Mesenchymal stem cell (in vitro differentiated cells and primary cell): ENCODE measurements at regions not wholly inside any gene's neighbourhood (a gene's known extent, or its start where the extent isn't known, plus 50 kb on each side); places are given as distances from the start of the nearest gene placed in this dataset.

ENCODE experiments used
- DNase-seq: peaks from one replicate; pipeline ENCODE4 v3.0.0-alpha.2; 2013
- H2AFZ ChIP-seq: one replicate; pipeline ENCODE4 v1.6.1; 2013; ENCODE audit warnings: low read depth, mild to moderate bottlenecking, control low read depth, inconsistent platforms, low read length, moderate library complexity
- H2AK5ac ChIP-seq: 2 replicates; pipeline ENCODE4 v1.6.1; 2013; ENCODE audit warnings: low read length, moderate library complexity, mild to moderate bottlenecking, inconsistent platforms; ENCODE audit not compliant: severe bottlenecking
- H2BK120ac ChIP-seq: one replicate; pipeline ENCODE4 v1.6.1; 2013; ENCODE audit warnings: low read depth, mild to moderate bottlenecking, inconsistent platforms, low read length, moderate library complexity
- H2BK12ac ChIP-seq, 2 experiments: one replicate each; pipeline ENCODE4 v1.6.1; 2013; ENCODE audit warnings: inconsistent platforms in 2 of 2, low read length in 2 of 2, mild to moderate bottlenecking in 2 of 2, moderate library complexity in 2 of 2, control low read depth in 1 of 2
- H2BK15ac ChIP-seq: one replicate; pipeline ENCODE4 v1.6.1; 2013; ENCODE audit warnings: mild to moderate bottlenecking, low read depth, inconsistent platforms; ENCODE audit not compliant: poor library complexity, severe bottlenecking
- H2BK5ac ChIP-seq: 2 replicates; pipeline ENCODE4 v1.6.1; 2013; ENCODE audit warnings: low read depth, mild to moderate bottlenecking, low read length, control low read depth, inconsistent platforms; ENCODE audit not compliant: poor library complexity, severe bottlenecking
- H3K14ac ChIP-seq, 2 experiments: one replicate each; pipeline ENCODE4 v1.6.1; 2013; ENCODE audit warnings: inconsistent platforms in 2 of 2, low read length in 2 of 2, control low read depth in 1 of 2, mild to moderate bottlenecking in 1 of 2, moderate library complexity in 1 of 2
- H3K18ac ChIP-seq, 2 experiments: one replicate each; pipeline ENCODE4 v1.6.1; 2013; ENCODE audit warnings: inconsistent platforms in 2 of 2, low read length in 2 of 2, control low read depth in 1 of 2, low read depth in 1 of 2, mild to moderate bottlenecking in 1 of 2
- H3K23ac ChIP-seq, 2 experiments: one replicate each; pipeline ENCODE4 v1.6.1; 2013; ENCODE audit warnings: inconsistent platforms in 2 of 2, low read length in 2 of 2, mild to moderate bottlenecking in 2 of 2, moderate library complexity in 2 of 2, control low read depth in 1 of 2
- H3K27ac ChIP-seq: 2 replicates; pipeline ENCODE4 v1.5.1; 2013; ENCODE audit warnings: mild to moderate bottlenecking, moderate library complexity, low read length, control low read depth, inconsistent platforms; ENCODE audit not compliant: poor library complexity, severe bottlenecking
- H3K27me3 ChIP-seq, 2 experiments: 2 replicates each; pipeline versions ENCODE4 v1.6.1 to v1.7.0; 2013; ENCODE audit warnings: low read length in 2 of 2, mild to moderate bottlenecking in 2 of 2, moderate library complexity in 2 of 2, control low read depth in 1 of 2, inconsistent platforms in 1 of 2; ENCODE audit not compliant: control insufficient read depth in 1 of 2, insufficient read depth in 1 of 2
- H3K36me3 ChIP-seq, 2 experiments: 2 replicates each; pipeline versions ENCODE4 v1.6.1 to v1.7.0; 2013; ENCODE audit warnings: low read length in 2 of 2, control low read depth in 1 of 2, inconsistent platforms in 1 of 2, low read depth in 1 of 2, mild to moderate bottlenecking in 1 of 2; ENCODE audit not compliant: insufficient read depth in 2 of 2, control insufficient read depth in 1 of 2
- H3K4ac ChIP-seq, 2 experiments: one replicate each; pipeline ENCODE4 v1.6.1; 2013; ENCODE audit warnings: inconsistent platforms in 2 of 2, low read length in 2 of 2, mild to moderate bottlenecking in 2 of 2, moderate library complexity in 2 of 2, control low read depth in 1 of 2, low read depth in 1 of 2
- H3K4me1 ChIP-seq: 2 replicates; pipeline ENCODE4 v1.6.1; 2013; ENCODE audit warnings: low read depth, low read length, control low read depth; ENCODE audit not compliant: control insufficient read depth, insufficient read depth
- H3K4me2 ChIP-seq: 2 replicates; pipeline ENCODE4 v1.6.1; 2013; ENCODE audit warnings: low read length, mild to moderate bottlenecking, inconsistent platforms; ENCODE audit not compliant: poor library complexity, severe bottlenecking
- H3K4me3 ChIP-seq, 2 experiments: 2 replicates each; pipeline versions ENCODE4 v1.5.1 to v1.7.0; 2013; ENCODE audit warnings: low read length in 2 of 2, mild to moderate bottlenecking in 2 of 2, control low read depth in 1 of 2, low read depth in 1 of 2; ENCODE audit not compliant: insufficient read depth in 1 of 2
- H3K79me1 ChIP-seq: replicated peaks from 2 replicates; pipeline ENCODE4 v1.6.1; 2013; ENCODE audit warnings: mild to moderate bottlenecking, control low read depth, low read length, inconsistent platforms; ENCODE audit not compliant: poor library complexity, severe bottlenecking
- H3K9ac ChIP-seq: 2 replicates; pipeline ENCODE4 v1.7.0; 2013; ENCODE audit warnings: mild to moderate bottlenecking, low read length, moderate library complexity
- H3K9me3 ChIP-seq: 2 replicates; pipeline ENCODE4 v1.7.0; 2013; ENCODE audit warnings: mild to moderate bottlenecking, low read length; ENCODE audit not compliant: control insufficient read depth
- H4K8ac ChIP-seq: one replicate; pipeline ENCODE4 v1.6.1; 2013; ENCODE audit warnings: inconsistent platforms, mild to moderate bottlenecking, low read length, moderate library complexity
- H4K91ac ChIP-seq: one replicate; pipeline ENCODE4 v1.6.1; 2013; ENCODE audit warnings: mild to moderate bottlenecking, low read length, inconsistent platforms
- WGBS: methylation state at CpG from one replicate; pipeline ENCODE4 v1.1.7; 2013; ENCODE audit warnings: mixed read lengths; 5-methylcytosine and 5-hydroxymethylcytosine counted together

GRCh38 chr4:160795216-160795615, 1368.6 kb downstream of the FSTL5 start:
- Histone ChIP-seq H4K8ac (no peak overlapping the region), H2BK120ac (no peak overlapping the region), H3K4me2 (no peak overlapping the region), H3K9ac (no peak overlapping the region), H3K14ac (no peak overlapping the region), H3K18ac (no peak overlapping the region), H2BK5ac (no peak overlapping the region), H4K91ac (no peak overlapping the region), H3K4me1 (no peaks in the 10 kb centered on the region), H3K4ac (no peak overlapping the region), H3K23ac (no peak overlapping the region), H2AK5ac (no peak overlapping the region), H2BK12ac (no peak overlapping the region), H3K4me3 (no peak overlapping the region), H2AFZ (no peak overlapping the region), H2BK15ac (no peak overlapping the region), H3K36me3 (no peaks in the 10 kb centered on the region), H3K9me3 (peaks cover 59% of the 10 kb centered on the region), H3K79me1 (no peaks in the 10 kb centered on the region), H3K27ac (no peak overlapping the region), H3K27me3 (no peaks in the 10 kb centered on the region)
- no peak for DNase-seq

- no peak overlapping the region for H2BK15ac ChIP-seq
- no peak overlapping the region for H3K4me3 ChIP-seq
- no peak overlapping the region for H3K27ac ChIP-seq
These were observed 1355.6 kb downstream of the FSTL5 start for GRCh38 chr4:160808174-160808573.

GRCh38 chr4:160809576-160809975, 1354.2 kb downstream of the FSTL5 start:
- no peaks in the 10 kb centered on the region for H3K27me3 ChIP-seq
- no peak for DNase-seq
- no peak overlapping the region for H3K27ac ChIP-seq
- H3K4me2 ChIP-seq: no peak overlapping the region
- H3K4ac ChIP-seq: no peak overlapping the region
- H3K79me1 ChIP-seq: no peaks in the 10 kb centered on the region
- no peak overlapping the region for H2BK120ac ChIP-seq
- H3K36me3 ChIP-seq: no peaks in the 10 kb centered on the region
- H3K9me3 ChIP-seq: no peaks in the 10 kb centered on the region
- H3K18ac ChIP-seq: no peak overlapping the region
- H4K8ac ChIP-seq: no peak overlapping the region
- no peak overlapping the region for H3K23ac ChIP-seq
- no peak overlapping the region for H2BK12ac ChIP-seq
- H4K91ac ChIP-seq: no peak overlapping the region
- H3K4me3 ChIP-seq: no peak overlapping the region
- no peak overlapping the region for H2BK5ac ChIP-seq
- no peak overlapping the region for H2BK15ac ChIP-seq
- H3K14ac ChIP-seq: no peak overlapping the region
- no peak overlapping the region for H2AFZ ChIP-seq
- H3K4me1 ChIP-seq: no peaks in the 10 kb centered on the region
- H2AK5ac ChIP-seq: no peak overlapping the region
- no peak overlapping the region for H3K9ac ChIP-seq

More at GRCh38 chr4:160808174-160808573, 1355.6 kb downstream of the FSTL5 start:
- no peaks in the 10 kb centered on the region for H3K36me3 ChIP-seq
- no peak overlapping the region for H2BK5ac ChIP-seq
- H3K4ac ChIP-seq: no peak overlapping the region
- no peak overlapping the region for H2BK120ac ChIP-seq
- no peak overlapping the region for H2AK5ac ChIP-seq
- DNase-seq: no peak
- no peak overlapping the region for H3K23ac ChIP-seq
- no peak overlapping the region for H4K8ac ChIP-seq
- no peak overlapping the region for H2BK12ac ChIP-seq
- H3K9ac ChIP-seq: no peak overlapping the region
- no peaks in the 10 kb centered on the region for H3K27me3 ChIP-seq
- no peak overlapping the region for H3K14ac ChIP-seq
- no peak overlapping the region for H3K4me2 ChIP-seq
- H3K9me3 ChIP-seq: no peaks in the 10 kb centered on the region
- H3K79me1 ChIP-seq: no peaks in the 10 kb centered on the region
- H4K91ac ChIP-seq: no peak overlapping the region
- H2AFZ ChIP-seq: no peak overlapping the region
- no peak overlapping the region for H3K18ac ChIP-seq
- H3K4me1 ChIP-seq: no peaks in the 10 kb centered on the region

- no peak overlapping the region for H2AFZ ChIP-seq
- 91% methylated on average over 1 of the region's 1 CpG for WGBS
These were observed 1353.4 kb downstream of the FSTL5 start for GRCh38 chr4:160810424-160810823.

More at GRCh38 chr4:160810424-160810823, 1353.4 kb downstream of the FSTL5 start:
- Histone ChIP-seq H3K23ac (no peak overlapping the region), H3K14ac (no peak overlapping the region), H2AK5ac (no peak overlapping the region), H4K8ac (no peak overlapping the region), H3K79me1 (no peaks in the 10 kb centered on the region), H3K18ac (no peak overlapping the region), H3K9me3 (no peaks in the 10 kb centered on the region), H3K27me3 (no peaks in the 10 kb centered on the region), H3K4ac (no peak overlapping the region), H3K4me3 (no peak overlapping the region), H3K36me3 (no peaks in the 10 kb centered on the region), H3K9ac (no peak overlapping the region), H3K4me2 (no peak overlapping the region), H3K27ac (no peak overlapping the region), H4K91ac (no peak overlapping the region), H2BK15ac (no peak overlapping the region), H2BK5ac (no peak overlapping the region), H2BK12ac (no peak overlapping the region), H2BK120ac (no peak overlapping the region), H3K4me1 (no peaks in the 10 kb centered on the region)
- no peak for DNase-seq
